GM23338 (cell line): ENCODE measurements at regions not wholly inside any gene's neighbourhood (a gene's known extent, or its start where the extent isn't known, plus 50 kb on each side); places are given as distances from the start of the nearest gene placed in this dataset.

Experiments used
- ATAC-seq: fragments of 200-7000 bp; cut with Tn5 transposase; 3 replicates; pipeline ENCODE4 v1.9.1; 2020
- DNase-seq: peaks from one replicate; pipeline ENCODE4 v3.0.0-alpha.2; 2015; ENCODE audit warnings: low spot score
- H2AFZ ChIP-seq: fragments of 200-600 bp; sonication (generic); 2 replicates; pipeline ENCODE4 v1.8.0; 2016; ENCODE audit warnings: antibody characterized with exemption, mild to moderate bottlenecking, moderate library complexity
- H3F3A ChIP-seq: fragments of 200-600 bp; sonication (generic); replicated peaks from 2 replicates; pipeline ENCODE4 v1.8.0; 2017; ENCODE audit warnings: antibody characterized with exemption, mixed run types, low read depth
- H3K27ac ChIP-seq: fragments of 200-600 bp; sonication (generic); 2 replicates; pipeline ENCODE4 v1.6.1; 2016; ENCODE audit warnings: low read depth
- H3K27me3 ChIP-seq: fragments of 200-600 bp; sonication (generic); 2 replicates; pipeline ENCODE4 v1.8.0; 2016; ENCODE audit warnings: mild to moderate bottlenecking, mixed run types, moderate library complexity; ENCODE audit not compliant: insufficient read depth
- H3K36me3 ChIP-seq: fragments of 200-600 bp; sonication (generic); 2 replicates; pipeline ENCODE4 v1.8.0; 2016; ENCODE audit warnings: mild to moderate bottlenecking; ENCODE audit not compliant: insufficient read depth
- H3K4me1 ChIP-seq: fragments of 200-600 bp; sonication (generic); 2 replicates; pipeline ENCODE4 v1.8.0; 2016; ENCODE audit warnings: mild to moderate bottlenecking, moderate library complexity; ENCODE audit not compliant: insufficient read depth
- H3K4me2 ChIP-seq: fragments of 200-600 bp; sonication (generic); 2 replicates; pipeline ENCODE4 v1.7.1; 2017; ENCODE audit warnings: mixed run types
- H3K4me3 ChIP-seq: fragments of 200-600 bp; sonication (generic); 2 replicates; pipeline ENCODE4 v1.6.1; 2016; ENCODE audit warnings: mixed run types
- H3K79me2 ChIP-seq: fragments of 200-600 bp; sonication (generic); replicated peaks from 2 replicates; pipeline ENCODE4 v1.8.0; 2017; ENCODE audit warnings: mild to moderate bottlenecking; ENCODE audit not compliant: insufficient read depth
- H3K9me2 ChIP-seq: fragments of 200-600 bp; sonication (generic); 2 replicates; pipeline ENCODE4 v1.8.0; 2017; ENCODE audit not compliant: insufficient read depth
- H4K20me1 ChIP-seq: fragments of 200-600 bp; sonication (generic); replicated peaks from 2 replicates; pipeline ENCODE4 v1.8.0; 2017; ENCODE audit warnings: mild to moderate bottlenecking; ENCODE audit not compliant: insufficient read depth
- H3K27ac Mint-ChIP-seq: 2 replicates; pipeline ENCODE4 v1.8.0; 2020; ENCODE audit warnings: inconsistent platforms, mild to moderate bottlenecking, moderate library complexity, mixed read lengths
- H3K27me3 Mint-ChIP-seq: 3 replicates; pipeline ENCODE4 v1.8.0; 2022; ENCODE audit warnings: low read depth, mild to moderate bottlenecking, moderate library complexity, mixed read lengths, inconsistent platforms; ENCODE audit not compliant: insufficient read depth, poor library complexity
- H3K36me3 Mint-ChIP-seq: 3 replicates; pipeline ENCODE4 v1.8.0; 2021; ENCODE audit warnings: low read depth, mild to moderate bottlenecking, inconsistent platforms, moderate library complexity, mixed read lengths
- H3K4me1 Mint-ChIP-seq: 3 replicates; pipeline ENCODE4 v1.8.0; 2020; ENCODE audit warnings: mild to moderate bottlenecking, inconsistent platforms, mixed read lengths
- H3K4me3 Mint-ChIP-seq: 3 replicates; pipeline ENCODE4 v1.8.0; 2021; ENCODE audit warnings: moderate library complexity, mild to moderate bottlenecking, inconsistent platforms, mixed read lengths
- H3K9me3 Mint-ChIP-seq: 3 replicates; pipeline ENCODE4 v1.8.0; 2020; ENCODE audit warnings: moderate library complexity, mild to moderate bottlenecking, inconsistent platforms, mixed read lengths
- CREB1 ChIP-seq: fragments of 250-450 bp; sonication (Bioruptor Pico); IDR thresholded peaks from 2 replicates; pipeline ENCODE4 v1.5.0; 2020; ENCODE audit warnings: low read depth, mild to moderate bottlenecking, moderate library complexity
- CTCF ChIP-seq, 2 experiments: fragments of 200-600 bp in 1 of 2; sonication (generic) in 1 of 2; conservative IDR thresholded peaks; 2 replicates each; pipeline versions ENCODE4 v1.5.1 to v1.6.1; 2016 to 2017; ENCODE audit warnings: antibody characterized with exemption in 2 of 2, low read depth in 2 of 2, mild to moderate bottlenecking in 2 of 2, moderate library complexity in 1 of 2
- ETS1 ChIP-seq: IDR thresholded peaks from 2 replicates; pipeline ENCODE4 v1.6.1; 2016; ENCODE audit warnings: antibody characterized with exemption
- EZH2 ChIP-seq: fragments of 200-600 bp; sonication (generic); IDR thresholded peaks from one replicate; pipeline ENCODE4 v1.8.0; 2017; ENCODE audit warnings: antibody characterized with exemption, mild to moderate bottlenecking, low read depth; ENCODE audit not compliant: unreplicated experiment
- EZH2phosphoT487 ChIP-seq: fragments of 200-600 bp; sonication (generic); IDR thresholded peaks from one replicate; pipeline ENCODE4 v1.8.1; 2018; ENCODE audit warnings: antibody characterized with exemption; ENCODE audit not compliant: unreplicated experiment
- JUNB ChIP-seq: IDR thresholded peaks from one replicate; pipeline ENCODE4 v1.6.1; 2016; ENCODE audit warnings: antibody characterized with exemption; ENCODE audit not compliant: unreplicated experiment
- NANOG ChIP-seq: IDR thresholded peaks from 2 replicates; pipeline ENCODE4 v1.6.1; 2016; ENCODE audit warnings: antibody characterized with exemption, borderline replicate concordance
- POLR2AphosphoS5 ChIP-seq: IDR thresholded peaks from 2 replicates; pipeline ENCODE4 v1.6.1; 2016; ENCODE audit warnings: antibody characterized with exemption, low read depth
- REST ChIP-seq: IDR thresholded peaks from one replicate; pipeline ENCODE4 v1.6.1; 2018; ENCODE audit warnings: antibody characterized with exemption; ENCODE audit not compliant: unreplicated experiment
- STAT1 ChIP-seq: IDR thresholded peaks from one replicate; pipeline ENCODE4 v1.6.1; 2016; ENCODE audit warnings: antibody characterized with exemption; ENCODE audit not compliant: unreplicated experiment
- ZNF114 ChIP-seq: fragments of 250-450 bp; sonication (Bioruptor Pico); IDR thresholded peaks from 2 replicates; pipeline ENCODE4 v1.5.0; 2020; ENCODE audit warnings: mild to moderate bottlenecking, moderate library complexity
- ZNF331 ChIP-seq: fragments of 250-450 bp; sonication (Bioruptor Pico); IDR thresholded peaks from 2 replicates; pipeline ENCODE4 v1.5.0; 2020; ENCODE audit warnings: low read depth, mild to moderate bottlenecking, moderate library complexity
- ZNF462 ChIP-seq: fragments of 250-450 bp; sonication (Bioruptor Pico); IDR thresholded peaks from 2 replicates; pipeline ENCODE4 v1.5.0; 2020; ENCODE audit warnings: mild to moderate bottlenecking, moderate library complexity

GRCh38 chr11:100581318-100581717, 105.8 kb upstream of the ARHGAP42 start:
- no peaks in the 10 kb centered on the region for H3K36me3 ChIP-seq
- no peaks in the 10 kb centered on the region for H3K4me1 ChIP-seq
- Mint-ChIP-seq H3K4me3 (no peak overlapping the region), H3K27me3 (no peaks in the 10 kb centered on the region), H3K9me3 (no peaks in the 10 kb centered on the region), H3K36me3 (no peaks in the 10 kb centered on the region), H3K27ac (no peak overlapping the region), H3K4me1 (peaks cover 6% of the 10 kb centered on the region; the same call in 2 of the 3 replicates)
- H3K4me3 ChIP-seq, result no peak overlapping the region
- no peak for TF ChIP-seq ZNF114 (CRISPR knock-in tag)
- no peak for TF ChIP-seq POLR2AphosphoS5
- no peak for TF ChIP-seq ZNF331 (CRISPR knock-in tag)
- no peak for TF ChIP-seq STAT1
- no peak for TF ChIP-seq ZNF462 (CRISPR knock-in tag)
- no peak for TF ChIP-seq CTCF (conservative IDR thresholded peaks at IDR 0.05; ENCODE audit: low read depth in 2 of 2)
- TF ChIP-seq CREB1, result no peak
- no peak for TF ChIP-seq REST
- no peak for TF ChIP-seq ETS1
- no peak for TF ChIP-seq EZH2phosphoT487
- TF ChIP-seq JUNB, result no peak
- TF ChIP-seq EZH2, result no peak
- no peak for TF ChIP-seq NANOG
- no peaks in the 10 kb centered on the region for H3F3A ChIP-seq
- no peak overlapping the region for H3K27ac ChIP-seq
- ATAC-seq, result no peak
- H3K27me3 ChIP-seq, result no peaks in the 10 kb centered on the region
- H3K9me2 ChIP-seq, result 0 out of 2 replicates have a peak, but pooled peaks cover 4% of the 10 kb centered on the region
- DNase-seq, result no peak
- no peaks in the 10 kb centered on the region for H3K79me2 ChIP-seq
- no peaks in the 10 kb centered on the region for H4K20me1 ChIP-seq
- H2AFZ ChIP-seq, result 0 out of 2 replicates have a peak overlapping the region, but pooled peaks have one; percentile 40
- H3K4me2 ChIP-seq, result no peak overlapping the region
